Stimulated activated effector memory CD8-positive, alpha-beta T cell treated with anti-CD3 and anti-CD28 coated beads, Interleukin-12 subunit alpha, Interleukin-12 subunit beta, amount 100 ng/mL, for 72 hours (primary cell): ENCODE measurements at regions not wholly inside any gene's neighbourhood (a gene's known extent, or its start where the extent isn't known, plus 50 kb on each side); places are given as distances from the start of the nearest gene placed in this dataset.

Source experiments
- ATAC-seq: fragments of 150-1000 bp; cut with Tn5 transposase; 2 replicates; pipeline ENCODE4 v1.10.0; 2021
- DNase-seq, 2 donors: peaks; one replicate each; pipeline ENCODE4 v3.0.0; 2021 to 2022; ENCODE audit warnings: low spot score in 2 of 2
- H3K27ac Mint-ChIP-seq: one replicate; pipeline ENCODE4 v1.8.0; 2022; ENCODE audit warnings: mild to moderate bottlenecking, mixed read lengths
- H3K36me3 Mint-ChIP-seq: one replicate; pipeline ENCODE4 v1.8.0; 2022; ENCODE audit warnings: mild to moderate bottlenecking, mixed read lengths
- H3K4me1 Mint-ChIP-seq: one replicate; pipeline ENCODE4 v1.8.0; 2022; ENCODE audit warnings: mixed read lengths
- H3K4me3 Mint-ChIP-seq: one replicate; pipeline ENCODE4 v1.8.0; 2022; ENCODE audit warnings: mild to moderate bottlenecking, mixed read lengths
- H3K9me3 Mint-ChIP-seq: one replicate; pipeline ENCODE4 v1.8.0; 2022; ENCODE audit warnings: mixed read lengths

GRCh38 chr3:170716172-170716805, 130.4 kb upstream of the SLC7A14 start:
- no peak for ATAC-seq
- Mint-ChIP-seq H3K9me3 (peaks cover 2% of the 10 kb centered on the region), H3K4me1 (no peaks in the 10 kb centered on the region)

DNA sequence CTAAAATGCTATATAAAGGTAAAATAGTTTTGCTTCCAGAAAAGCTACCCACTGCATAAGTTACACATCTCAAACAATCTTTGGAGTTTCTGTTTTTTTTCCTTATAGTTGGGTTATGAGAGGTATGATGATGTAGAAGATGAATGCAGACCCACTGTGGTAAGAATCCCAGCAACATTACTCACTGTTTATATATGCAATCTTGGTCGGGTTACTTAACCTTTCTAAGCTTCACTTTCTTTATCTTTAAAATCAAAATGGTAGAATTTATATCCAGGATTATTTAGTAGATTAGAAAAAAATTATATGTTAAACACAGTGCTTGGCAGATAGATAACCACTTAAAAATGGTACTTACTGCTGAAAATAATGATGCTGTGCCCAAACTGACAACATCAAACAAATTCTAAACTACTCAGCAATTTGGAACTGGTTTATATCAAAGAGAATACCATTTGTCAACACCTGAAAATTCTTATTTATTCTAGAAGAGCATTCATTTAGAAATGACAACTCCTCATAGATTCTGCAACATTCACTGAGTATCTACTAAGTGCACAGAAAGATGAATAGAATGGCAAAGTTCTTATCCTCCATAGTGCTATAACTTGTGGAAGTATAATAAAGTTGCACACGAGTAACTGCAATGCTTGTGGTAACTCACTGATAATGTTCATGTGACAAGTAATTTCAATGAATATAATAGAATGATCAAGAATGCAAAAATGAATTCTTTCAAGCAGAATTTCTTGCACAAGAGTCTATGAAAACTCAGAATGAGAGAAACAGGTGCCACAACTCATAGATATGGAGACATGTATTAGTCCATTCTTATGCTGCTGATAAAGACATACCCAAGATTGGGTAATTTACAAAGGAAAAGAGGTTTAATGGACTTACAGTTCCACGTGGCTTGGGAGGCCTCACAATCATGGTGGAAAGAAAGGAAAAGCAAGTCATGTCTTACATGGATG, 129.0 kb upstream of the SLC7A14 start:
- ATAC-seq, result no peak
- no peak overlapping the region for H3K4me3 Mint-ChIP-seq
- no peak for DNase-seq
- no peak overlapping the region for H3K27ac Mint-ChIP-seq
- H3K9me3 Mint-ChIP-seq, result peaks cover 2% of the 10 kb centered on the region
- no peaks in the 10 kb centered on the region for H3K36me3 Mint-ChIP-seq
- H3K4me1 Mint-ChIP-seq, result no peaks in the 10 kb centered on the region

More at GRCh38 chr3:170716172-170716805, 130.4 kb upstream of the SLC7A14 start:
- Mint-ChIP-seq H3K4me3 (no peak overlapping the region), H3K36me3 (no peaks in the 10 kb centered on the region), H3K27ac (no peak overlapping the region)
- no peak for DNase-seq

- Mint-ChIP-seq H3K9me3 (peaks cover 5% of the 10 kb centered on the region), H3K4me3 (no peak overlapping the region), H3K4me1 (no peaks in the 10 kb centered on the region), H3K36me3 (no peaks in the 10 kb centered on the region), H3K27ac (no peak overlapping the region)
- DNase-seq, result no peak
- ATAC-seq, result no peak
Measured at GRCh38 chr3:170714122-170714521, 128.2 kb upstream of the SLC7A14 start.

DNA sequence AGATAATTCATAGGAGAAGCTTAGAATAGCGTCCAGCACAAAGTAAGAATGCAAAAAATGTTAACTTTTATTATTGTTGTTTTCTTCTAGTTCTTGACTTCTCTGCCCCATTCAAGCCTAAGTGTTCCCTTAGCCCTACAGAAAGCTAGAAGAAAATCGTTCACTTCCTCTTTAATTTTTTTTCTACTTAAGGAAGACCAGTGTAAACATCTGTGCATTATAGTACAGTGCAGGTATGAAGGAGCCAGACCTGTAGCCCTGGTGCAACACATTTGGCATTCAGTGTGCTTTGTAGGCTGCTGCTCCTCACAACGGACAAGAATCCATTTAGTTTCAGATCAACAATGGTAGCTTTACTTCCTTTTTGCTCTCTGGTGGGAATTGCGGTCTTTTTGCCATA, 127.8 kb upstream of the SLC7A14 start:
- Mint-ChIP-seq H3K9me3 (peaks cover 5% of the 10 kb centered on the region), H3K27ac (no peak overlapping the region), H3K4me3 (no peak overlapping the region), H3K4me1 (no peaks in the 10 kb centered on the region), H3K36me3 (no peaks in the 10 kb centered on the region)
- ATAC-seq, result no peak
- DNase-seq, result no peak

DNA sequence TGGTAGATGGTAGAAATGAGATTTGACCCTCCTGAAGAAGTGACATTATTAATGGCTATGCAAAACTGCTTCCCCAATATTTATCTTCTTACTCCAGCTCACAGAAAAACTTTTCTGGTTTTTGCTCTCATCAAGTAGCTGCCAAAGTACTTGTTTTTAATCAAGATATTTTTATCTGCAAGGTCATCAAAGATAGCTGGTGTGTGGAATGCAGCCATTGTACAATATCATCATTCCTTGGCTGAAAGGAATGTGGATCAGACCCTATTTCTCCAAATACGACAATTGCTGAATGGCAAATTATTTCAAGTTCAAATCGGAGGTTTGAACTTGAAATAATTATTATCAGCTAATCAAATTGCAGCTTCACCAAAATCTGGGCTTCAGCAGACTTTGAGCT, 126.9 kb upstream of the SLC7A14 start:
- no peak overlapping the region for H3K27ac Mint-ChIP-seq
- peaks cover 3% of the 10 kb centered on the region for H3K9me3 Mint-ChIP-seq
- H3K4me3 Mint-ChIP-seq, result no peak overlapping the region
- no peaks in the 10 kb centered on the region for H3K4me1 Mint-ChIP-seq
- ATAC-seq (no peak), DNase-seq (no peak)
- H3K36me3 Mint-ChIP-seq, result no peaks in the 10 kb centered on the region

GRCh38 chr3:170712336-170712735, 126.5 kb upstream of the SLC7A14 start:
- DNase-seq, result no peak
- Mint-ChIP-seq H3K9me3 (peaks cover 3% of the 10 kb centered on the region), H3K27ac (no peak overlapping the region), H3K36me3 (no peaks in the 10 kb centered on the region), H3K4me3 (no peak overlapping the region), H3K4me1 (no peaks in the 10 kb centered on the region)
- no peak for ATAC-seq

DNA sequence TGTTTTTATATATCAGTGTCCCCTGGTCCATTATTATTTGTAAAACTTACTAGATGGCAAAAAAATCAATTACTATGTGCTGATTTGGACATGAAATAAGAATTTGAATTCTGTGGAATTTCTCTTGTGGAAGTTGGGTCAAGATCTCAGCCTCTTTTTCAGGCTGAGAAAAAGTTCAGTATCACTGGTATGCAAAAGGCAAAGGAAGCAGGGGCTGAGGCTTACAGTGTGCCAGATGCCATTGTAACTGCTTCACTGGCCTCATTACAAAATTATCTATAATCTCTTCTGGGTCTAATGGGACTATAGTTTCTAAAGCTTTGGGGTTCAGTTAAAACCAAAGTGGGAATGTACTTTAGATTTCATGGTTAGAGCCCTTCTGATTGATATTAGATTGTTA, 125.9 kb upstream of the SLC7A14 start:
- Mint-ChIP-seq H3K4me3 (no peak overlapping the region), H3K9me3 (peaks cover 3% of the 10 kb centered on the region), H3K4me1 (no peaks in the 10 kb centered on the region), H3K36me3 (no peaks in the 10 kb centered on the region), H3K27ac (no peak overlapping the region)
- ATAC-seq (no peak), DNase-seq (no peak)

DNA sequence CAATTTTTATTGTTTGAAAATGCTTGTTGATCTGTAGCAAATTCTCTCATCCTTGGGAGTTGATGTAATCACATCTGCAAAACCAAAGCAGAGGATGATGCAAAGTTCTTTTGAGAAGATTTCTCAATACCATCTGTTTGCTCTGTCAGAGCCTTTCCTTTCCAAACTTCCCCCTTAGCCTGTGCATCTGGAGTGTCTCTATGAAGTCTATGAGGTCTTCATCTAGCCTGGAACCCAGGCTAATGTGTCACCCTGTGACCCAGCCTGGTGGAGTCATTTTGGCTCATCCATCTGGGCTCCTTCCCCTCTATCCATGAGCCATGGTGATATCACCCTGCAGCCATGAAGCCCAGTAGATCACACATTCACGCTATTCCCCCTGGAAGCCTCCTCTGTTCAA, 123.2 kb upstream of the SLC7A14 start:
- no peak overlapping the region for H3K27ac Mint-ChIP-seq
- H3K9me3 Mint-ChIP-seq, result peaks cover 3% of the 10 kb centered on the region
- ATAC-seq (no peak), DNase-seq (no peak)
- H3K4me3 Mint-ChIP-seq, result no peak overlapping the region
- no peaks in the 10 kb centered on the region for H3K36me3 Mint-ChIP-seq
- no peaks in the 10 kb centered on the region for H3K4me1 Mint-ChIP-seq

DNA sequence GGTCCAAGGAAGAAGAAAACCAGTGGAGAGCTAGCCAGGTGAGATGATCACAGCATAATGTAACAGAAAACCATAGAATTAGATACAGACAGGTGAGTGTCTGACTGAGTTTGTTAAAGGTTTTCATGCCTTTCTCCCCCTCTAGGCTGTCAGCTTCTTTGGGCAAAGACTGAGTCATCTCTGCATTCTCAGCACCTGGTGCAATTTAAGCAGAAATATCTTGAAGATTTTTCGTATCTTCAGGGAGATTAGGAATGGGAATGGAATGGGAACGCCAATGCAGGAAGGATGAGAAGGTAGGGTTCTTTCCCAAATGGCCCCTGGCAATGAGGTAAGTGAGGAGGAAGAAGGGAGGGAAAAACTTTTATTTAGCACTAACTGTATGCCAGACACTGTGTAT, 122.0 kb upstream of the SLC7A14 start:
- DNase-seq (no peak), ATAC-seq (no peak)
- Mint-ChIP-seq H3K9me3 (peaks cover 3% of the 10 kb centered on the region), H3K27ac (no peak overlapping the region), H3K4me1 (no peaks in the 10 kb centered on the region), H3K36me3 (no peaks in the 10 kb centered on the region), H3K4me3 (no peak overlapping the region)

- H3K4me3 Mint-ChIP-seq, result no peak overlapping the region
- no peak overlapping the region for H3K27ac Mint-ChIP-seq
- H3K9me3 Mint-ChIP-seq, result peaks cover 3% of the 10 kb centered on the region
- H3K36me3 Mint-ChIP-seq, result no peaks in the 10 kb centered on the region
- H3K4me1 Mint-ChIP-seq, result no peaks in the 10 kb centered on the region
- ATAC-seq (no peak), DNase-seq (no peak)
Measured at GRCh38 chr3:170705131-170705530, 119.3 kb upstream of the SLC7A14 start.

DNA sequence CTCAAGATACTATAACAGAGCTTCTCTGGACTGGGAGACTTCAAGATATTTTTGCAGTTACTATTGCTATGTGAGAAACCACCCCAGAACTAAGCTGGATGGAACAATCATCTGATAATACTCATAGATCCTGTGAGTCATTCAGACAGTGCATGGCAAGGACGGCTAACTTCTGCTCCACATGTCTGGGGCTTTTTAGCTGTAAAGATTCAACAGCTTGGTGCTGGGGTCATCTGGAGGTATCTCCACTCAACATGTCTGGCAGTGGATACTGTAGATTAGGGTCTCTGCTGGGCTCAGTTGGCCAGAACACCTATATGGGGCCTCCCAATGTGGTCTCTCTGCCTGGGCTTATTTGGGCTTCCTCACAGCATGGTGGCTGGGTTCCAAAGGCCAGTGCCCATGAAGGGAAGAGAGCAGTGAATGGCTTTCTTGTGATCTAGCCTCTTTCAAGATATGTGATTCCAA, 117.3 kb upstream of the SLC7A14 start:
- no peak for ATAC-seq
- no peaks in the 10 kb centered on the region for H3K4me1 Mint-ChIP-seq
- H3K36me3 Mint-ChIP-seq, result no peaks in the 10 kb centered on the region

GRCh38 chr3:170701696-170702678, 116.1 kb upstream of the SLC7A14 start:
- H3K27ac Mint-ChIP-seq, result no peak overlapping the region
- ATAC-seq, result no peak
- H3K9me3 Mint-ChIP-seq, result no peaks in the 10 kb centered on the region
- no peaks in the 10 kb centered on the region for H3K36me3 Mint-ChIP-seq
- H3K4me3 Mint-ChIP-seq, result no peak overlapping the region
- no peaks in the 10 kb centered on the region for H3K4me1 Mint-ChIP-seq
- no peak for DNase-seq

More for the DNA sequence above, 117.3 kb upstream of the SLC7A14 start:
- Mint-ChIP-seq H3K9me3 (no peaks in the 10 kb centered on the region), H3K27ac (no peak overlapping the region), H3K4me3 (no peak overlapping the region)
- DNase-seq, result no peak

DNA sequence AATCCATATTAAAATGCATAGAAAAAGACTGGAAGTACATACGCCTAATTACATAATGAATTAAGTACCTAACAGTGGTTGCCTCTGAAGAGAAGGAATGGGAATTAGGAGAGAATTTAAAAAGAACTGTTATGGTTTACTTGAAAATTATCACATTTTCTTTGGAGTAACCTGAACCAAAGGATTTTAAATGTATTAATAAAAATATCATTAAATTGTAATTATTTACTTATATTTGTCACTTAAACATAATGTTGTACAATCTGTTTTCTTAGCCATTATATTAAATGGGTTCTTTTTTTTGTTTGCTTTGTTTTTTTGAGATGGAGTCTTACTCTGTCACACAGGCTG, 114.2 kb upstream of the SLC7A14 start:
- no peaks in the 10 kb centered on the region for H3K36me3 Mint-ChIP-seq
- H3K27ac Mint-ChIP-seq, result no peak overlapping the region
- no peaks in the 10 kb centered on the region for H3K9me3 Mint-ChIP-seq
- H3K4me3 Mint-ChIP-seq, result no peak overlapping the region
- ATAC-seq (no peak), DNase-seq (no peak)
- H3K4me1 Mint-ChIP-seq, result no peaks in the 10 kb centered on the region

GRCh38 chr3:170699158-170700053, 113.5 kb upstream of the SLC7A14 start:
- ATAC-seq (no peak), DNase-seq (no peak)
- no peaks in the 10 kb centered on the region for H3K4me1 Mint-ChIP-seq
- H3K36me3 Mint-ChIP-seq, result no peaks in the 10 kb centered on the region
- no peak overlapping the region for H3K27ac Mint-ChIP-seq
- no peak overlapping the region for H3K4me3 Mint-ChIP-seq
- no peaks in the 10 kb centered on the region for H3K9me3 Mint-ChIP-seq
